ENCODE measurements at regions not wholly inside any gene's neighbourhood (a gene's known extent, or its start where the extent isn't known, plus 50 kb on each side); places are given as distances from the start of the nearest gene placed in this dataset.

DNA sequence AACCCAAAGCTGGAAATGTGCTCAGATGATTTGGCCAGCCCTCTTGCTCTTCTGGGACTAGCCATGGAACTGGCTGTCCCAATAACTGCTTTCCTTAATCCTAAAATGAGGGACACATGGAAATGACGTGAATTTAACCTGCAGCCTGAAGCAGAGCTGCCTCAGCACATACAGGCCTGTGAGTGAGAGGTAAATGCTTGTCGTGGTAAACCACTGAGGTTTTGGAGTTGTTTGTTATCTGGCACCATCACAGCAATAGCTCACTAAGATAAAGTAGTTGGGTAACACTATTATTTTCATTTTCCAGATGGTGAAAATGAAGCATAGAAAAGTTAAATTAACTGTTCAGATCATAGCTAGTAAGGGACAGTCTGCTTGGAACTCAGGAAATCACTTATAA, 333.4 kb upstream of the CHD6 start:
- DNase-seq (ENCODE audit: low spot score) = no peak

GRCh38 chr20:41939659-41940058, 321.5 kb upstream of the CHD6 start:
- DNase-seq (ENCODE audit: low spot score) = no peak

DNA sequence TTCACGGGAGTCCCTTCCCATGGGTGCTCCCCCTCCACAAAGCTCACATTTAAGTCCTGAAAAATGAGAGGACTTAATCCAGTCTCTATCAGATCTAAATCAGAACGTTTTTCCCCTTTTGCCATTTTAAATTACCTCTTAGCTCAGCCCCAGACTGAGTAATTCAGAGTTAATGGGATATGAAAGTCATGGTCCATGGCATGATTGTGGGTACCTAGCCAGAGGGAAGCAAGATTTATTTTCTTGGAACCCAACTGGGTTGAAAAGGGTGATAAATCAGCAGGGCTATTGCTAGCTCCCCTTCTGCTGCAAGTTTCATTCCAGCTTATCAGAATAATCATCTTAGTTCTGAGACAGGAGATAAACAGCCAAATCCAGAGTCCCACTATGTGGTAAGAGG, 320.2 kb upstream of the CHD6 start:
- no peak for DNase-seq (ENCODE audit: low spot score)

- no peak for DNase-seq (ENCODE audit: low spot score)
These were observed 317.1 kb upstream of the CHD6 start for GRCh38 chr20:41935259-41935791.

GRCh38 chr20:41932431-41932830, 314.3 kb upstream of the CHD6 start:
- no peak for DNase-seq (ENCODE audit: low spot score)

- DNase-seq (ENCODE audit: low spot score) = no peak
These were observed 309.5 kb upstream of the CHD6 start for GRCh38 chr20:41927655-41928054.

DNA sequence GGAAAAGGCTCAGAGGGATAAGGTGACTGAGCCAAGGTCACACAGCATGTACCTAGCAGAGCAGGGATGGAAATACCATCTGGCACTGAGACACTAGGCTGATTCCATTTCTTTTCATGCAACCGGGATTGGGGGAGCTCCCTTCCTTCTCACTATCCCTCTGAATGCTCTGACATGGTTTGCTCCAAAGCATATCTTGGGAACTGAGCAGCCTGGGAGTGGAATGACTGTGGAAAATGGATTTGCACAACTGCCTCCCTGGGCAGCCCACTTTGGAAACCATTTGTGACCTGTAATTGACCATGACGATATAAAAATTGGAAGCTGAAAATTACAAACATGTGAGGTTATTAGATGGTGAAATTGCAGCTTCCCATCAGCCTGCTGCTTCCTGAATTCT, 309.0 kb upstream of the CHD6 start:
- DNase-seq (ENCODE audit: low spot score) = no peak

DNA sequence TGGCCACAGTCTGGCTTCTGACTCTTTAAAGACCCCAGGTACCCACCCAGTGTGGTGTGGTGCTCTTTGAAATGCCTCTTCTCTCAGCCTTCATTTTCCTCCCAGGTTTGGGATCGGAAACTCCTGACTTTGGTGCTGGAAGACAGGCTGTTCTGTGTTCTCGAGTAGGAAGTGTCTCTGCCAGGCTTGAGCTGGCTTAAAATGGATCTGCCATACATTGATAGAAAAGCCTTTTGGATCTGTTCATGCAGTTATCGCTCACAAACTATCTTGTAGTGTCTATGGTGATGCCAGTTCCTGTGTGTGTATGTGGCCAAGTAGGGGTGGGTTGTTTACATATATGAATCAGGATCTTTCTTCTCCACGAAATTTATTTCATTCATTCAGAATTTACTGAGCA, 307.3 kb upstream of the CHD6 start:
- DNase-seq (ENCODE audit: low spot score) = no peak

- no peak for DNase-seq (ENCODE audit: low spot score)
These were observed 305.4 kb upstream of the CHD6 start for GRCh38 chr20:41923624-41924023.

GRCh38 chr20:41913146-41913545, 295.0 kb upstream of the CHD6 start:
- no peak for DNase-seq (ENCODE audit: low spot score)

- no peak for DNase-seq (ENCODE audit: low spot score)
These were observed 292.4 kb upstream of the CHD6 start for GRCh38 chr20:41910558-41910957.

GRCh38 chr20:41905199-41905598, 287.0 kb upstream of the CHD6 start:
- DNase-seq (ENCODE audit: low spot score) = no peak

- DNase-seq (ENCODE audit: low spot score) = no peak
These were observed 285.4 kb upstream of the CHD6 start for GRCh38 chr20:41903586-41903985.

DNA sequence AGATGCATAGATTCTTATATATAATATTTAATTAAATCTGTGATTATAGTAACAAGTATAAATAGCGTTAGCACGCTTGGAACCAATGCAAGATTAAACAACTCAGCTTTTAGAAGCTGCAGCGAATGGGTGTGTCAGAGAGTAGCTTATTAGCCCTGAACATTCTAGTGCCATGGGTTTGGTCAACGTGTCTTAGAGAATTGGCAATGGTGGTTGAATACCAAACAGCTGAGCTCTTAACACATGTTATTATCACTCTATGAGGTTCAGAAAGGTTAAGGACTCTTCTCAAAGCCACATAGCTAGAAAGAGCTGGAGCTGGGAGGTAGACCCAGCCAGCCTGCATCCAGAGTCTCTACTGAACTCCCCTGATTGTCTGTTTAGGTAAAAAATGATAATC, 284.2 kb upstream of the CHD6 start:
- no peak for DNase-seq (ENCODE audit: low spot score)

DNA sequence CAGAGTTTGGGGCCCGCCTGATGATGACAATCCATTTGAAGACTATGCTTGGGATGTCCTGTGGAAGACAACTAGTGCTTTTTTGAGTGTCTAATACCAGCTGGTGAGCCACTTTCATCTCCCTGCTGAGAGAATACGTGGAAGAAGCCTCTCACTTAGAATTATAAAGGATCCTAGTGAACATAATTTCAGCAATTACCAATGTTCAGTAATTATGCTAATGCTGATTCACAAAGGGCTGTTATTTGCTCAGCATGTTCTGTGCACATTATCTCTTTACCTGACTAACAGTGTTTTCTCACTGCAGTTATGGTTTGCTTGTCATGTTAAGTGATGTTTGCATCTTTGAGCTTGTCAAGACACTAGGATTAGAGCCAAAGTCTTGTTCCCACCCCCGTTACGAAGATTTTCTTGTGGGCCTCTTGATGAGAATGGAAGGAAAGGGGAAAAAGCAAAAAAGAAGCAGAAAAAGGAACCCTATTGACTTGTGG, 282.1 kb upstream of the CHD6 start:
- no peak for DNase-seq (ENCODE audit: low spot score)

DNA sequence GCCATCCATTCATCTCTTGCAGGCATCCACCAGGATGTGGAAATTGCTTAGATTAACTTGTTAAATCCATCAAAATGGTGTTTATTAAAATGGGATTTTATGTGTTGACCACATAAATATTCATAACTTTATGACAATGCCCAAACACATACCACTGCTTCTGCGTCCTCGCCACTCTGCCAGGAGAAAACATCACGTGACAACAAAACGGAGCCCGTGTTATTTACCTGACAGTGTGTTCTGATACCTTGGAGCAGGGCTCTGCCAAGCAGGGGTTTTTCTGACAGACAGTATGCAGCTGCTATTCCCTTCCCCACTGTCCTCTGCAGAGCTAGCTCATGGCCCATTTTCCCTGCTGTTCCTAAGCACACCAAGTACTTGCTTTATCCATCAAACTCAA, 279.5 kb upstream of the CHD6 start:
- no peak for DNase-seq (ENCODE audit: low spot score)

DNA sequence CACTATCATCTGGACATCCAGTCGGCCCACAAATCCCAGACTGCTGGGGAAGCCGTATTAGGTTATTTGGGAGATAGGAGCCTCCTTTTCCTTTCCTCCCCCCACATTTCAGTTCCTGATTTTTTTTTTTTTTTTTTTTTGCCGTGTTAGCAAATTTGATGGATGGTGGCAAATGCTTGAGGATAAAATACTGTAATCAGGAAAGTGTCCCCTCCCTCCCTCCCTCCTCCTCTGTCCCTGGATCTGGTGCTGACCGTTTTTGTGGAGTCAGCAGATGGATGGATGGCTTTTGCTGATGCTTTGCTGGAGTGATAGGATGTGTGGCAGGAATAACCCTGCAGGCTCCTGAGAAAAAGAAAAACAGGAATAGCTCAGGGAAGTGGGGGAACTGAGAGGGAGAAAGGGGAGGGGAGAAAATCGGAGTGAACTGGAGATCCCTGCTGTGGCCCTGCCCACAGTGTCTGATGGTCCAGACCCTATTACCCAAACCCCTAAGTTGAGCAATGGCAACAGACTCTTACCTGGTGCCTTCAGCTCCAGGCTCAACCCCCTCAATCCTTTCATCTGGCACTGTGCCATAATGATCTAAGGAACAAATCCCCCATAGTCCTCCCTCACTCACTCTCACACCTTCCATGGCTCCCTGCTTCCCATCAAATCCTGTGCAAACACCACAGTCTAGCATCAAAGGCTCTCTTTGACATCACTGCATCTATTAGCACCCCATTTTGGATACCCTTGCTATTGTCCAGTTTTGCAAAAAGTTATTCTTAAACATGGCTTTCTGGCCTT, 277.3 kb upstream of the CHD6 start:
- DNase-seq (ENCODE audit: low spot score) = no peak

GRCh38 chr20:41894255-41894963, 276.2 kb upstream of the CHD6 start:
- no peak for DNase-seq (ENCODE audit: low spot score)

GRCh38 chr20:41892031-41892430, 273.9 kb upstream of the CHD6 start:
- DNase-seq (ENCODE audit: low spot score) = no peak

DNA sequence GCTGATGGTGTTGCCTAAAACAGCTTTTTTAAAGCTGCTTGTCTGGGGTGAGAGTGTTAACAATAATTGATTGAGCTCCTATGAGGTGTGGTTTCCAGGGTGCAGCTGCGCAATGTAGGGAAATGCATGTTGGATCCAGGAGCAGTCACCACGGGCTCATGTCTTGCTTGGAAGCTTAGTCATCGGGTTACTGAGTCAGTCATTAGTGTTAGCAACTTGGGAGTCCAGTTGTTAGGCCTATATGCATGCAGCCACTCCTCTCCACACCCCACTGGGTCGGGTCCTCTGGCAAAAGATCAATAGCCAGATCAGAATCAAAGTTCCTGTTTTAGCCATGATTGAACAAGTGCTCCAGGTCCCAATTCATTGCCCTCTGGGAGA, 271.7 kb upstream of the CHD6 start:
- DNase-seq (ENCODE audit: low spot score) = no peak

- DNase-seq (ENCODE audit: low spot score) = no peak
These were observed 271.1 kb upstream of the CHD6 start for GRCh38 chr20:41889126-41889843.

- no peak for DNase-seq (ENCODE audit: low spot score)
These were observed 270.3 kb upstream of the CHD6 start for GRCh38 chr20:41888434-41888833.

DNA sequence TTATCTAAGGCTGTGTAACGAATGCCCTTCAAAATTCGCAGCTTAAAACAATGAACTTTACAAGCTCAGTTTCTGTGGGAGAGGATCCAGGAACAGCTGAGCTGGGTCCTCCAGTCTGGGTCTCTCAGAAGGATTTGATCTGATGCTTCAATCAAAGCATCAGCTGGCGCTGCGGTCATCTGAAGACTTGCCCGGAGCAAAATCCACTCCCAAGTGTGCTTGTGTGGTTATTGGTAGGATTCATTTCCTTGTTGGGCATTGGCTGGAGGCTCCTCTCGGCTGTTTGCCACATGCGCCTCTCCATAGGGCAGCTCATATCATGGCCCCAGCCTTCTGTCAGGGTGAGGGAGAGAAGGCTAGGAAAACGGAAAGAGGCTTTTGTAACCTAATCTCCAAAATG, 269.3 kb upstream of the CHD6 start:
- no peak for DNase-seq (ENCODE audit: low spot score)

Data from A172 (cell line).